Progenitor cell of endocrine pancreas (in vitro differentiated cells): ENCODE measurements at regions not wholly inside any gene's neighbourhood (a gene's known extent, or its start where the extent isn't known, plus 50 kb on each side); places are given as distances from the start of the nearest gene placed in this dataset.

Experiments
- DNase-seq: peaks from one replicate; pipeline ENCODE4 v3.0.0; 2021; ENCODE audit warnings: low spot score; ENCODE audit not compliant: unreplicated experiment
- H3K27ac Mint-ChIP-seq: 2 replicates; pipeline ENCODE4 v1.8.0; 2021; ENCODE audit warnings: mild to moderate bottlenecking, moderate library complexity, mixed read lengths
- H3K27me3 Mint-ChIP-seq: 2 replicates; pipeline ENCODE4 v1.8.0; 2021; ENCODE audit warnings: mixed read lengths
- H3K36me3 Mint-ChIP-seq: 2 replicates; pipeline ENCODE4 v1.8.0; 2022; ENCODE audit warnings: mixed read lengths; ENCODE audit not compliant: insufficient read depth
- H3K4me1 Mint-ChIP-seq: 2 replicates; pipeline ENCODE4 v1.8.0; 2021; ENCODE audit warnings: low read depth, mixed read lengths
- H3K4me3 Mint-ChIP-seq: 2 replicates; pipeline ENCODE4 v1.8.0; 2021; ENCODE audit warnings: low read depth, mild to moderate bottlenecking, moderate library complexity, mixed read lengths
- H3K9me3 Mint-ChIP-seq: 2 replicates; pipeline ENCODE4 v1.8.0; 2021; ENCODE audit warnings: low read depth, mixed read lengths
- CTCF ChIP-seq: fragments of 200-600 bp; sonication (generic); IDR thresholded peaks from one replicate; pipeline ENCODE4 v1.5.0; 2021; ENCODE audit warnings: antibody characterized with exemption, mild to moderate bottlenecking; ENCODE audit not compliant: unreplicated experiment

GRCh38 chr10:108141064-108141463 lies 976.6 kb upstream of the SORCS1 start:
- Mint-ChIP-seq H3K9me3 (peaks cover under 1% of the 10 kb centered on the region), H3K4me3 (no peak overlapping the region), H3K27me3 (no peaks in the 10 kb centered on the region), H3K4me1 (no peaks in the 10 kb centered on the region), H3K36me3 (no peaks in the 10 kb centered on the region), H3K27ac (no peak overlapping the region)
- TF ChIP-seq CTCF = no peak
- no peak for DNase-seq

GRCh38 chr10:108132303-108132702 lies 967.8 kb upstream of the SORCS1 start:
- no peak overlapping the region for H3K4me3 Mint-ChIP-seq
- TF ChIP-seq CTCF = no peak
- no peak overlapping the region for H3K27ac Mint-ChIP-seq
- H3K4me1 Mint-ChIP-seq = no peaks in the 10 kb centered on the region
- H3K9me3 Mint-ChIP-seq = no peaks in the 10 kb centered on the region
- H3K27me3 Mint-ChIP-seq = no peaks in the 10 kb centered on the region
- no peak for DNase-seq
- H3K36me3 Mint-ChIP-seq = no peaks in the 10 kb centered on the region

GRCh38 chr10:108130575-108130974 lies 966.1 kb upstream of the SORCS1 start:
- no peaks in the 10 kb centered on the region for H3K4me1 Mint-ChIP-seq
- no peaks in the 10 kb centered on the region for H3K9me3 Mint-ChIP-seq
- H3K36me3 Mint-ChIP-seq = no peaks in the 10 kb centered on the region
- no peak for DNase-seq
- H3K4me3 Mint-ChIP-seq = no peak overlapping the region
- no peak overlapping the region for H3K27ac Mint-ChIP-seq
- no peaks in the 10 kb centered on the region for H3K27me3 Mint-ChIP-seq
- no peak for TF ChIP-seq CTCF

GRCh38 chr10:108112218-108112617 lies 947.7 kb upstream of the SORCS1 start:
- peak; percentile 24 for TF ChIP-seq CTCF
- Mint-ChIP-seq H3K36me3 (no peaks in the 10 kb centered on the region), H3K27me3 (no peaks in the 10 kb centered on the region), H3K9me3 (peaks cover 16% of the 10 kb centered on the region), H3K27ac (no peak overlapping the region), H3K4me1 (peaks cover 6% of the 10 kb centered on the region), H3K4me3 (no peak overlapping the region)
- DNase-seq = no peak

- Mint-ChIP-seq H3K4me1 (peaks cover 6% of the 10 kb centered on the region), H3K27ac (no peak overlapping the region), H3K4me3 (no peak overlapping the region), H3K27me3 (no peaks in the 10 kb centered on the region), H3K36me3 (no peaks in the 10 kb centered on the region), H3K9me3 (peaks cover 4% of the 10 kb centered on the region)
- TF ChIP-seq CTCF = no peak
- no peak for DNase-seq
These were observed 940.1 kb upstream of the SORCS1 start for GRCh38 chr10:108104551-108105156.
